ENCODE measurements at regions not wholly inside any gene's neighbourhood (a gene's known extent, or its start where the extent isn't known, plus 50 kb on each side); places are given as distances from the start of the nearest gene placed in this dataset.
"Not testable (repeated sequence)": the region's sequence is repeated elsewhere in the genome, so short reads cannot be mapped to it uniquely, and the experiment has no call there.

- H3K27me3 ChIP-seq (ENCODE audit: insufficient read depth, insufficient read length); H3K4me3 ChIP-seq (ENCODE audit: insufficient read length, low read depth); H3K9ac ChIP-seq (ENCODE audit: insufficient read length, low read depth); H3K9me3 ChIP-seq (ENCODE audit: insufficient read depth, low read length); H3K36me3 ChIP-seq (ENCODE audit: insufficient read depth, insufficient read length, low read length); DNase-seq (ENCODE audit: low read depth, low spot score); H3K4me1 ChIP-seq (ENCODE audit: insufficient read depth, insufficient read length): not testable (repeated sequence)
Measured at GRCh38 chr15:84155792-84156587, 79.6 kb upstream of the GOLGA6L4 start.

- not testable (repeated sequence) for H3K27me3 ChIP-seq (ENCODE audit: insufficient read depth, insufficient read length); DNase-seq (ENCODE audit: low read depth, low spot score); H3K9ac ChIP-seq (ENCODE audit: insufficient read length, low read depth); H3K4me3 ChIP-seq (ENCODE audit: insufficient read length, low read depth); H3K4me1 ChIP-seq (ENCODE audit: insufficient read depth, insufficient read length); H3K36me3 ChIP-seq (ENCODE audit: insufficient read depth, insufficient read length, low read length); H3K9me3 ChIP-seq (ENCODE audit: insufficient read depth, low read length)
Measured at GRCh38 chr15:84156588-84156840, 79.1 kb upstream of the GOLGA6L4 start.

GRCh38 chr15:84157056-84157632 lies 78.4 kb upstream of the GOLGA6L4 start:
- H3K9ac ChIP-seq (ENCODE audit: insufficient read length, low read depth); H3K4me1 ChIP-seq (ENCODE audit: insufficient read depth, insufficient read length): not testable (repeated sequence)

GRCh38 chr15:84157857-84158256 lies 77.7 kb upstream of the GOLGA6L4 start:
- H3K9ac ChIP-seq (ENCODE audit: insufficient read length, low read depth); H3K36me3 ChIP-seq (ENCODE audit: insufficient read depth, insufficient read length, low read length); H3K27me3 ChIP-seq (ENCODE audit: insufficient read depth, insufficient read length); DNase-seq (ENCODE audit: low read depth, low spot score); H3K9me3 ChIP-seq (ENCODE audit: insufficient read depth, low read length); H3K4me1 ChIP-seq (ENCODE audit: insufficient read depth, insufficient read length); H3K4me3 ChIP-seq (ENCODE audit: insufficient read length, low read depth): not testable (repeated sequence)

More at GRCh38 chr15:84157056-84157632, 78.4 kb upstream of the GOLGA6L4 start:
- H3K27me3 ChIP-seq (ENCODE audit: insufficient read depth, insufficient read length); H3K4me3 ChIP-seq (ENCODE audit: insufficient read length, low read depth); H3K9me3 ChIP-seq (ENCODE audit: insufficient read depth, low read length); H3K36me3 ChIP-seq (ENCODE audit: insufficient read depth, insufficient read length, low read length); DNase-seq (ENCODE audit: low read depth, low spot score): not testable (repeated sequence)

- not testable (repeated sequence) for H3K9me3 ChIP-seq (ENCODE audit: insufficient read depth, low read length); H3K27me3 ChIP-seq (ENCODE audit: insufficient read depth, insufficient read length); H3K36me3 ChIP-seq (ENCODE audit: insufficient read depth, insufficient read length, low read length); H3K4me1 ChIP-seq (ENCODE audit: insufficient read depth, insufficient read length); DNase-seq (ENCODE audit: low read depth, low spot score); H3K4me3 ChIP-seq (ENCODE audit: insufficient read length, low read depth); H3K9ac ChIP-seq (ENCODE audit: insufficient read length, low read depth)
Measured at GRCh38 chr15:84159346-84160269, 76.0 kb upstream of the GOLGA6L4 start.

- not testable (repeated sequence) for H3K27me3 ChIP-seq (ENCODE audit: insufficient read depth, insufficient read length); H3K36me3 ChIP-seq (ENCODE audit: insufficient read depth, insufficient read length, low read length); H3K9ac ChIP-seq (ENCODE audit: insufficient read length, low read depth); H3K4me1 ChIP-seq (ENCODE audit: insufficient read depth, insufficient read length); DNase-seq (ENCODE audit: low read depth, low spot score); H3K9me3 ChIP-seq (ENCODE audit: insufficient read depth, low read length); H3K4me3 ChIP-seq (ENCODE audit: insufficient read length, low read depth)
Measured at GRCh38 chr15:84164423-84165292, 70.9 kb upstream of the GOLGA6L4 start.

GRCh38 chr15:84170029-84170428 lies 65.5 kb upstream of the GOLGA6L4 start:
- not testable (repeated sequence) for H3K9ac ChIP-seq (ENCODE audit: insufficient read length, low read depth); H3K4me1 ChIP-seq (ENCODE audit: insufficient read depth, insufficient read length); H3K4me3 ChIP-seq (ENCODE audit: insufficient read length, low read depth); H3K9me3 ChIP-seq (ENCODE audit: insufficient read depth, low read length); DNase-seq (ENCODE audit: low read depth, low spot score); H3K27me3 ChIP-seq (ENCODE audit: insufficient read depth, insufficient read length); H3K36me3 ChIP-seq (ENCODE audit: insufficient read depth, insufficient read length, low read length)

GRCh38 chr15:84173231-84173610 lies 62.4 kb upstream of the GOLGA6L4 start:
- H3K4me1 ChIP-seq (ENCODE audit: insufficient read depth, insufficient read length); H3K9me3 ChIP-seq (ENCODE audit: insufficient read depth, low read length); H3K27me3 ChIP-seq (ENCODE audit: insufficient read depth, insufficient read length); H3K9ac ChIP-seq (ENCODE audit: insufficient read length, low read depth); DNase-seq (ENCODE audit: low read depth, low spot score); H3K36me3 ChIP-seq (ENCODE audit: insufficient read depth, insufficient read length, low read length): not testable (repeated sequence)
- H3K4me3 ChIP-seq (ENCODE audit: insufficient read length, low read depth), result peak overlapping the region; percentile 11
